GM12891 (cell line): ENCODE measurements at regions not wholly inside any gene's neighbourhood (a gene's known extent, or its start where the extent isn't known, plus 50 kb on each side); places are given as distances from the start of the nearest gene placed in this dataset.

ENCODE experiments used
- POLR2A ChIP-seq: IDR thresholded peaks from 2 replicates; pipeline ENCODE4 v1.6.1; 2011; ENCODE audit warnings: low read depth, low read length, control low read depth
- POLR2AphosphoS5 ChIP-seq: IDR thresholded peaks from 2 replicates; pipeline ENCODE4 v1.6.1; 2011; ENCODE audit warnings: low read depth, low read length, control low read depth

DNA sequence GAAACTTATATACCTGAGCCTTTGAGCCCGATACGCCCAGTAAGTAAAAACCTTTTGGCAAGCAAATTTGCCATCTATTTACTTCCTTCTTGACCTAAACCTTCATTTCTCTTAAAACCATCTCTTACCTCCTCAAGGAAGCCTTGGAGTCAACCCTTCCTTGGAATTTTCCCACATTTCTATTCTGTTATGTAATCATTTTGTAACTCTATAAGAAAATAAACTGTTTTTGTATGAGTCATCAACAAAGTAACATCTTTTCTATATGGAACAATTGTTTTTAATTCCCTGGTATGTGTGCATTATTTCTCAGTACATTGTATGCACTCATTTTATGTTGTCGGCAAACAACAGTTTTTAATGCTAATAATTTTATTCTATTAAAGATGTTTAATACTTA, 162.0 kb downstream of the TEX36 start:
- TF ChIP-seq POLR2AphosphoS5 (no peak), POLR2A (no peak)
